Left lung (tissue), 4 donors: ENCODE measurements at regions not wholly inside any gene's neighbourhood (a gene's known extent, or its start where the extent isn't known, plus 50 kb on each side); places are given as distances from the start of the nearest gene placed in this dataset.

Experiments used
- ATAC-seq: fragments of 200-7000 bp; cut with Tn5 transposase; one replicate; pipeline ENCODE4 v1.9.1; 2020; ENCODE audit warnings: moderate library complexity
- DNase-seq, 4 donors: peaks; one replicate each; pipeline ENCODE4 v3.0.0-alpha.2; 2013 to 2020
- H3K27ac ChIP-seq, 2 donors: fragments of 200-600 bp; sonication (generic) in 1 of 2; one replicate each; pipeline versions ENCODE4 v1.5.0 to v1.8.0; 2020 to 2021
- H3K27me3 ChIP-seq, 2 donors: fragments of 200-600 bp; sonication (generic) in 1 of 2; one replicate each; pipeline versions ENCODE4 v1.5.0 to v1.8.0; 2020 to 2021
- H3K36me3 ChIP-seq, 2 donors: fragments of 200-600 bp; sonication (generic) in 1 of 2; one replicate each; pipeline versions ENCODE4 v1.5.0 to v1.8.0; 2020 to 2021
- H3K4me1 ChIP-seq, 2 donors: fragments of 200-600 bp; one replicate each; pipeline ENCODE4 v1.8.0; 2021
- H3K4me3 ChIP-seq, 2 donors: fragments of 200-600 bp; sonication (generic) in 1 of 2; one replicate each; pipeline versions ENCODE4 v1.5.0 to v1.8.0; 2020 to 2021; ENCODE audit warnings: mild to moderate bottlenecking in 1 of 2
- H3K9me3 ChIP-seq, 2 donors: fragments of 200-600 bp; sonication (generic) in 1 of 2; one replicate each; pipeline versions ENCODE4 v1.5.0 to v1.8.0; 2020 to 2021
- intact Hi-C, 2 donors: fragments of 100-400 bp; cut with DNase I; formaldehyde crosslinking; loops; one replicate each; pipeline versions ENCODE4 v1.11.2 to v1.14.2; 2022
- TF ChIP-seq, protein P1 (sequence below), 2 donors: fragments of 200-600 bp; sonication (generic) in 1 of 2; IDR thresholded peaks; one replicate each; pipeline versions ENCODE4 v1.5.0 to v1.8.0; 2021; ENCODE audit warnings: antibody characterized with exemption in 2 of 2
- donor health status: DM: no; HTN: yes; CAD: no.
- donor health status: DM: no; HTN: no; CAD: no.

DNA sequence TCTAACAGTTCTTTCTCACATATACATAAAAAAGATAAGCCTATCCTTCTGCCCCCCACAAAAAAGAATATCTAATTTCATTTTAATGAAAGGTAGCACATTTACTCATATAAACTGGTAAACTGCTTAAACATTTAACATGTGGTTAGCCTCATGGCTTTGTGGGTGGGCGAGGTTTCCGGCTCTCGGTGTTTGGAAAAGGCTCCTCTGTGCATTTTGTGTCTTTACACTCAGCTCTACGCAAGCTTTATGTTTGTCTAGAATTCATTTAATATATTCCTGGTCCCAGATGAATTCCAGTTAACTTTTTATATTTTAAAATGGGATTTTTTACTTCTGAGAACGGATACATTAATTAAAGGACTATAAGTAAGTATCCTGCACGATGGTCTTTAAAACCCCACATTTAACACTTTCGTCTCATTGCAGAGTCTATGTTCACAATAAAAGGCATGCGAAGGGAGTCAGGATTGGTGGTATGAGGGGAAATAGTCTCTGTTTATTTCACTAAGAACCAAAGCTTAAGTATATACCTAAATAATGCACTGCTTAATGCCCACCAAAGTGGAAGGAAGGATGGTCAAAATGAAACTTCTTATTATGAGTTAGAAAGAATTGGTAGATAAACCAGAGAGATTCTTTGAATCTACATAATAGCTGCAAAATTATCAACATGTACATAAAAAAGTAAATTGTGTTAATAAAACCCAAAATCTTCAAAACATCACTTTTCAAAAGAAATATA, 197.2 kb downstream of the CRPPA start:
- Histone ChIP-seq H3K9me3 (peaks cover 0 to 13% of the 10 kb centered on the region in 2 donors), H3K36me3 (no peaks in the 10 kb centered on the region), H3K4me3 (no peak overlapping the region), H3K27me3 (no peaks in the 10 kb centered on the region), H3K4me1 (no peaks in the 10 kb centered on the region), H3K27ac (no peak overlapping the region)
- DNase-seq (no peak), ATAC-seq (no peak)
- TF ChIP-seq, protein P1, sequence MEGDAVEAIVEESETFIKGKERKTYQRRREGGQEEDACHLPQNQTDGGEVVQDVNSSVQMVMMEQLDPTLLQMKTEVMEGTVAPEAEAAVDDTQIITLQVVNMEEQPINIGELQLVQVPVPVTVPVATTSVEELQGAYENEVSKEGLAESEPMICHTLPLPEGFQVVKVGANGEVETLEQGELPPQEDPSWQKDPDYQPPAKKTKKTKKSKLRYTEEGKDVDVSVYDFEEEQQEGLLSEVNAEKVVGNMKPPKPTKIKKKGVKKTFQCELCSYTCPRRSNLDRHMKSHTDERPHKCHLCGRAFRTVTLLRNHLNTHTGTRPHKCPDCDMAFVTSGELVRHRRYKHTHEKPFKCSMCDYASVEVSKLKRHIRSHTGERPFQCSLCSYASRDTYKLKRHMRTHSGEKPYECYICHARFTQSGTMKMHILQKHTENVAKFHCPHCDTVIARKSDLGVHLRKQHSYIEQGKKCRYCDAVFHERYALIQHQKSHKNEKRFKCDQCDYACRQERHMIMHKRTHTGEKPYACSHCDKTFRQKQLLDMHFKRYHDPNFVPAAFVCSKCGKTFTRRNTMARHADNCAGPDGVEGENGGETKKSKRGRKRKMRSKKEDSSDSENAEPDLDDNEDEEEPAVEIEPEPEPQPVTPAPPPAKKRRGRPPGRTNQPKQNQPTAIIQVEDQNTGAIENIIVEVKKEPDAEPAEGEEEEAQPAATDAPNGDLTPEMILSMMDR (IDR thresholded peaks at IDR 0.05), result no peak
- intact Hi-C loops, result no loop called here

DNA sequence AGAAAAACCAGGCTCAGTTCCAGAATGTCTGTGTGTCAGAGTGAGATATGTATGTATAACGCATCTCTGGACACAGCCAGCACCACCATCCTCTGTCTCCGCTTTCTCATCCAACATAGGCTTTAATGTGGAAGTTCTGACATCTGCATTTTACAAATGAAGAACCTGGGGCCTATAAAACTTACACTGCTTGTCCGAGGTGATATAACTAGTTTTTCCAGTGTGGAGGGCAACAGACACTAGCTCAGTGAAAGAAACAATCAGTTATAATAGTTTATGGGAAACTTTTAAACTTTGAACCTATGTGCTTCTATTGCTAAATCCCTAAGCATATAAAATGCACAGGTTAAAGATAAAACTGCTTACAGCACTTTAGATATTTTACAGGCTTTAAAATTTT, 208.7 kb downstream of the CRPPA start:
- Histone ChIP-seq H3K9me3 (no peaks in the 10 kb centered on the region), H3K4me1 (no peaks in the 10 kb centered on the region), H3K27me3 (no peaks in the 10 kb centered on the region), H3K36me3 (no peaks in the 10 kb centered on the region), H3K27ac (no peak overlapping the region), H3K4me3 (no peak overlapping the region)
- no peak for DNase-seq
- intact Hi-C loops, result no loop called here
- no peak for ATAC-seq
- TF ChIP-seq, protein P1 (IDR thresholded peaks at IDR 0.05), result no peak

DNA sequence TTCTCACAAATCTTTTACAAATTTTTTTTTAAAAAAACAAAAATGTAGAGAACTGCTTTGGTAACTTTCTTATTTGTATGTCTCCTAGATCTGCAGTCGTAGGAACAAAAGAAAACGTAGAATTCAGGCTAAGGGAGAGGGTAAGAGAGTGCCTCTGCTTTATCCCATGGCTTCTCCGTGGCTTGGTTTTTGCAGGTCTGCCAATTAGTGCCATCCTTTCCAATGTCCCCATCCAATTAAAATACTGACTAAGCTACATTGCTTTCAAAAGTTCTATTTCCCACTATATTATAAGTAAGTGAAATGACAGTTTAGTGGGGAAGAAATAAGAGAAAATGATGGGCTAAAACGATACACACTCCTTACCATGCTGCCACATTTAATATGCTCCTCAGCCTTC, 209.3 kb downstream of the CRPPA start:
- H3K27ac ChIP-seq, result no peak overlapping the region
- no peaks in the 10 kb centered on the region for H3K9me3 ChIP-seq
- DNase-seq, result no peak
- no peaks in the 10 kb centered on the region for H3K4me1 ChIP-seq
- H3K4me3 ChIP-seq, result no peak overlapping the region
- intact Hi-C loops, result no loop called here
- TF ChIP-seq, protein P1 (IDR thresholded peaks at IDR 0.05), result no peak
- no peaks in the 10 kb centered on the region for H3K36me3 ChIP-seq
- no peaks in the 10 kb centered on the region for H3K27me3 ChIP-seq
- no peak for ATAC-seq

DNA sequence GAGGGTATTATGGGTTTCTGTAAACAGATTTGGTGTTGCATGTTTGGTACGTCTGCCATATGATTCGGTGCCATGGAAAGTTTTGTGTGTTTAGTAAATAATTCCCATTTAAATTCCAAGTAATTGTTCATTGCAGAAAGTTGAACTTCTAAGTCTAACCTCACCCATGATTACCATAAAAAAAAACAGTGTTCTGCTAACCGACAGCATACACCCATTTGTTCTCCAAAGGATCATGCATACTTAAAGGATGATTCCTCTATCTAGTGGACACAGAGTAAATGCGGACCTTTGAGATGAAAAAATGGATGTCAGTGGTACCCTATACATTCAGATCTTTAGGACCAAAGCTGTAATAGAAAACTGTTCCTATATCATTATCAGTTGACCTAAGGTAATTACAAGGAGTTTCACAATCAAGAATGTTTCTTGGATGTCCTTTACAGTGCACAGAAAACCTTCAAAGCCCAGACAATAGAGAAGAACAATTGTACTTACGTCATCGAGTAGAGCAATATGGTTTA, 209.9 kb downstream of the CRPPA start:
- Histone ChIP-seq H3K4me3 (no peak overlapping the region), H3K4me1 (no peaks in the 10 kb centered on the region), H3K27ac (no peak overlapping the region), H3K27me3 (no peaks in the 10 kb centered on the region), H3K9me3 (no peaks in the 10 kb centered on the region), H3K36me3 (no peaks in the 10 kb centered on the region)
- DNase-seq (no peak), ATAC-seq (no peak)
- TF ChIP-seq, protein P1 (IDR thresholded peaks at IDR 0.05), result no peak
- intact Hi-C loops, result no loop called here

DNA sequence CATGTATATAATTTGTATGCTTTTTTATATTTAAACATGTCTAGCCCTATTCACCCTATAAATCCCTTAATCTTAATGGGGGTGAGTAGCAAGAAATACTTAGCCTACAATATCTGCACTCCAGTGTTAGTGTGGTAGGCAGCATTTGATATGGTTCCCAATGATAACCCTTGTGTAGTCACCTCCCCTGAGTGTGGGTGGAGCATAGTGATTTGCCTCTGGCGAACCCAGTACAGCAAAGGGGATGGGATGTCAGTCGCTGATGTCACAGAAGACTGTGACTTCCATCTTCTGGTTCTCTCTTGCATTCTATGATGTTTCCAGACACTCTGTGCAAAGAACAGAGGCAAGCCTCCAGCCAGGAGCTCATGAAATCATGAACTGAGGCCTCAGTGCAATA, 211.2 kb downstream of the CRPPA start:
- H3K36me3 ChIP-seq, result no peaks in the 10 kb centered on the region
- intact Hi-C loops, result no loop called here
- no peaks in the 10 kb centered on the region for H3K4me1 ChIP-seq
- no peaks in the 10 kb centered on the region for H3K9me3 ChIP-seq
- DNase-seq (no peak), ATAC-seq (no peak)
- H3K27ac ChIP-seq, result no peak overlapping the region
- no peaks in the 10 kb centered on the region for H3K27me3 ChIP-seq
- TF ChIP-seq, protein P1 (IDR thresholded peaks at IDR 0.05), result no peak
- H3K4me3 ChIP-seq, result no peak overlapping the region
